Heart left ventricle (tissue), 16 donors: ENCODE measurements at regions not wholly inside any gene's neighbourhood (a gene's known extent, or its start where the extent isn't known, plus 50 kb on each side); places are given as distances from the start of the nearest gene placed in this dataset.
"Not testable (repeated sequence)": the region's sequence is repeated elsewhere in the genome, so short reads cannot be mapped to it uniquely, and the experiment has no call there.

Experiments used
- ATAC-seq, 4 donors: fragments of 200-7000 bp; cut with Tn5 transposase; one replicate each; pipeline ENCODE4 v1.9.1; 2020 to 2022; ENCODE audit warnings: moderate library complexity in 4 of 4, mild to moderate bottlenecking in 3 of 4, moderate number of reproducible peaks in 1 of 4
- DNase-seq, 5 donors: peaks; one replicate each; pipeline ENCODE4 v3.0.0-alpha.2; 2020
- H3K27ac ChIP-seq, 12 donors: fragments of 200-600 bp; sonication (generic) in 4 of 12; one replicate each; pipeline versions ENCODE4 v1.5.0 to v1.8.0; 2016 to 2022; ENCODE audit warnings: mild to moderate bottlenecking in 2 of 12
- H3K27me3 ChIP-seq, 9 donors: fragments of 200-600 bp; sonication (generic) in 2 of 9; one replicate each; pipeline versions ENCODE4 v1.5.1 to v1.8.0; 2016 to 2022; ENCODE audit warnings: mild to moderate bottlenecking in 3 of 9
- H3K36me3 ChIP-seq, 9 donors: fragments of 200-600 bp; sonication (generic) in 2 of 9; one replicate each; pipeline versions ENCODE4 v1.5.0 to v1.8.0; 2018 to 2022; ENCODE audit warnings: mild to moderate bottlenecking in 2 of 9
- H3K4me1 ChIP-seq, 12 donors: fragments of 200-600 bp; sonication (generic) in 4 of 12; one replicate each; pipeline versions ENCODE4 v1.5.0 to v1.8.0; 2016 to 2022; ENCODE audit warnings: mild to moderate bottlenecking in 3 of 12
- H3K4me3 ChIP-seq, 12 donors: fragments of 200-600 bp; sonication (generic) in 4 of 12; one replicate each; pipeline versions ENCODE4 v1.5.0 to v1.8.0; 2017 to 2022; ENCODE audit warnings: mild to moderate bottlenecking in 9 of 12, moderate library complexity in 4 of 12
- H3K9me3 ChIP-seq, 12 donors: fragments of 200-600 bp; sonication (generic) in 4 of 12; one replicate each; pipeline versions ENCODE4 v1.5.0 to v1.8.0; 2016 to 2022; ENCODE audit warnings: mild to moderate bottlenecking in 1 of 12
- CTCF ChIP-seq, 12 donors: fragments of 200-600 bp; sonication (generic) in 4 of 12; IDR thresholded peaks; one replicate each; pipeline versions ENCODE4 v1.5.0 to v1.8.0; 2018 to 2022; ENCODE audit warnings: antibody characterized with exemption in 12 of 12, mild to moderate bottlenecking in 5 of 12
- POLR2A ChIP-seq, 2 donors: fragments of 450-650 bp; IDR thresholded peaks; one replicate each; pipeline ENCODE4 v1.6.1; 2017; ENCODE audit warnings: antibody characterized with exemption in 2 of 2, mild to moderate bottlenecking in 2 of 2, moderate library complexity in 2 of 2
- WGBS, 4 donors: extraction: QIAGEN DNeasy Blood & Tissue Kit in 2 of 4; methylation state at CpG; one replicate each; pipeline versions ENCODE4 v1.1.5 to v1.1.7; 2013 to 2018; 5-methylcytosine and 5-hydroxymethylcytosine counted together
- intact Hi-C, 10 donors: fragments of 100-400 bp; cut with DNase I; formaldehyde crosslinking; loops; one replicate each; pipeline versions ENCODE4 v1.11.1 to v1.14.2; 2022
- donor health status: ischemic (EF 13 %, LVEDD 7.1; RV severe dilation, severe dysfunction).
- donor health status: healthy with polysubstance abuse.
- donor health status: DM: no; HTN: yes; CAD: no.
- donor health status: DM: no; HTN: no; CAD: no.
- donor health status: ischemic (EF 25% LVEDD 6.9; RV normal size, moderate dysfunction).
- donor health status: ischemic (EF 25% LVEDD 5.7; RV mildly dilated, moderate dysfunction).
- donor health status: healthy.
- donor health status: DM: yes; HTN: yes; CAD: no.
- donor health status: ischemic (EF 35%, LVEDD 5.7; RV mildly dilated, moderate dysfunction).
- donor health status: nonischemic (EF 11% LVEDD 7.7; RV severe dilation, severe dysfunction).
- donor health status: DM: yes; HTN: yes; CAD: no.
- donor health status: PGD.
- donor health status: ischemic (EF 29% LVEDD 5.4; RV normal size, mild dysfunction).
- donor health status: nonischemic (EF 23%, LVEDD 6.1; RV moderate dilation, normal function).

GRCh38 chr5:174504266-174504726 is 220.1 kb upstream of the MSX2 start:
- WGBS, 4 donors = 43 to 63% (median 48%) methylated on average over 8 to 9 of the region's 9 CpGs
- no peak for ATAC-seq
- H3K36me3 ChIP-seq = no peaks in the 10 kb centered on the region
- H3K9me3 ChIP-seq = peaks cover 0 to 7% (median 0%) of the 10 kb centered on the region in 12 donors
- H3K4me3 ChIP-seq = no peak overlapping the region
- H3K4me1 ChIP-seq = no peaks in the 10 kb centered on the region
- DNase-seq = no peak
- H3K27me3 ChIP-seq = peaks cover 0 to 11% (median 0%) of the 10 kb centered on the region in 9 donors
- TF ChIP-seq CTCF (IDR thresholded peaks at IDR 0.05) (no peak), POLR2A (IDR thresholded peaks at IDR 0.05) (no peak)
- intact Hi-C loops = no loop called here
- no peak overlapping the region for H3K27ac ChIP-seq

- H3K9me3 ChIP-seq = no peaks in the 10 kb centered on the region
- intact Hi-C loops = no loop called here
- H3K4me3 ChIP-seq = no peak overlapping the region
- DNase-seq = no peak
- no peaks in the 10 kb centered on the region for H3K36me3 ChIP-seq
- 64 to 70% (median 66%) methylated on average over 4 of the region's 4 CpGs for WGBS, 4 donors
- H3K4me1 ChIP-seq = no peaks in the 10 kb centered on the region
- peaks cover 0 to 14% (median 0%) of the 10 kb centered on the region in 9 donors for H3K27me3 ChIP-seq
- TF ChIP-seq POLR2A (IDR thresholded peaks at IDR 0.05) = no peak
- no peak for ATAC-seq
- no peak overlapping the region for H3K27ac ChIP-seq
Observed at GRCh38 chr5:174505621-174506020, 218.8 kb upstream of the MSX2 start.

- intact Hi-C loops, H3K4me1 ChIP-seq, DNase-seq, H3K36me3 ChIP-seq, H3K4me3 ChIP-seq, H3K9me3 ChIP-seq, H3K27ac ChIP-seq, ATAC-seq: not testable (repeated sequence)
- 89 to 94% (median 90%) methylated on average over 11 of the region's 11 CpGs for WGBS, 4 donors
- peaks cover 0 to 30% (median 0%) of the 10 kb centered on the region in 9 donors for H3K27me3 ChIP-seq
Observed at GRCh38 chr5:174510782-174511453, 213.5 kb upstream of the MSX2 start.

GRCh38 chr5:174511714-174512253 is 212.6 kb upstream of the MSX2 start:
- H3K27ac ChIP-seq = no peak overlapping the region
- H3K27me3 ChIP-seq = peaks cover 0 to 34% (median 0%) of the 10 kb centered on the region in 9 donors
- intact Hi-C loops = no loop called here
- 53 to 62% (median 58%) methylated on average over 5 of the region's 5 CpGs for WGBS, 4 donors
- no peaks in the 10 kb centered on the region for H3K4me1 ChIP-seq
- H3K9me3 ChIP-seq = peaks cover 0 to 4% (median 0%) of the 10 kb centered on the region in 12 donors
- H3K4me3 ChIP-seq = no peak overlapping the region
- DNase-seq = no peak
- ATAC-seq = no peak
- no peaks in the 10 kb centered on the region for H3K36me3 ChIP-seq
- TF ChIP-seq CTCF (IDR thresholded peaks at IDR 0.05) (no peak), POLR2A (IDR thresholded peaks at IDR 0.05) (no peak)

- no peak for TF ChIP-seq CTCF (IDR thresholded peaks at IDR 0.05)
- no peak for TF ChIP-seq POLR2A (IDR thresholded peaks at IDR 0.05)
- Histone ChIP-seq H3K4me1 (no peaks in the 10 kb centered on the region), H3K27me3 (peaks cover 0 to 38% (median 1%) of the 10 kb centered on the region in 9 donors), H3K4me3 (no peak overlapping the region), H3K36me3 (no peaks in the 10 kb centered on the region), H3K27ac (no peak overlapping the region), H3K9me3 (peaks cover 0 to 5% (median 0%) of the 10 kb centered on the region in 12 donors)
- intact Hi-C loops = no loop called here
- no peak for DNase-seq
- WGBS, 4 donors = 75 to 78% (median 77%) methylated on average over 4 of the region's 4 CpGs
- ATAC-seq = no peak
Observed at GRCh38 chr5:174514325-174514724, 210.1 kb upstream of the MSX2 start.
